GM19238 (cell line): ENCODE measurements at regions not wholly inside any gene's neighbourhood (a gene's known extent, or its start where the extent isn't known, plus 50 kb on each side); places are given as distances from the start of the nearest gene placed in this dataset.
"Not testable (repeated sequence)": the region's sequence is repeated elsewhere in the genome, so short reads cannot be mapped to it uniquely, and the experiment has no call there.

Experiments
- DNase-seq: peaks from one replicate; pipeline ENCODE4 v3.0.0; 2011; ENCODE audit warnings: low spot score; ENCODE audit not compliant: insufficient read length

- DNase-seq, result peak; percentile 37
These were observed 78.6 kb upstream of the GRK3 start for GRCh38 chr22:25485626-25486545.

- no peak for DNase-seq
These were observed 77.0 kb upstream of the GRK3 start for GRCh38 chr22:25487508-25487907.

- DNase-seq, result no peak
These were observed 76.0 kb upstream of the GRK3 start for GRCh38 chr22:25488244-25489020.

GRCh38 chr22:25489947-25490346 lies 74.5 kb upstream of the GRK3 start:
- no peak for DNase-seq

- DNase-seq, result no peak
These were observed 73.6 kb upstream of the GRK3 start for GRCh38 chr22:25490896-25491295.

- DNase-seq, result no peak
These were observed 72.3 kb upstream of the GRK3 start for GRCh38 chr22:25492162-25492561.

GRCh38 chr22:25492841-25493734 lies 71.4 kb upstream of the GRK3 start:
- no peak for DNase-seq

GRCh38 chr22:25493794-25494193 lies 70.7 kb upstream of the GRK3 start:
- no peak for DNase-seq

- DNase-seq, result peak; percentile 32
These were observed 69.7 kb upstream of the GRK3 start for GRCh38 chr22:25494774-25495173.

GRCh38 chr22:25495285-25495684 lies 69.2 kb upstream of the GRK3 start:
- no peak for DNase-seq

- no peak for DNase-seq
These were observed 67.9 kb upstream of the GRK3 start for GRCh38 chr22:25496396-25497064.

GRCh38 chr22:25497181-25497641 lies 67.3 kb upstream of the GRK3 start:
- DNase-seq, result no peak

GRCh38 chr22:25497716-25498115 lies 66.8 kb upstream of the GRK3 start:
- DNase-seq, result no peak

- not testable (repeated sequence) for DNase-seq
These were observed 63.8 kb upstream of the GRK3 start for GRCh38 chr22:25500671-25501070.

- not testable (repeated sequence) for DNase-seq
These were observed 60.5 kb upstream of the GRK3 start for GRCh38 chr22:25504017-25504416.

GRCh38 chr22:25508161-25508560 lies 56.3 kb upstream of the GRK3 start:
- no peak for DNase-seq

GRCh38 chr22:25508761-25509321 lies 55.6 kb upstream of the GRK3 start:
- no peak for DNase-seq

- no peak for DNase-seq
These were observed 55.1 kb upstream of the GRK3 start for GRCh38 chr22:25509374-25509791.

- DNase-seq, result no peak
These were observed 53.6 kb upstream of the GRK3 start for GRCh38 chr22:25510876-25511275.

GRCh38 chr22:25511725-25512124 lies 52.8 kb upstream of the GRK3 start:
- DNase-seq, result no peak
